ENCODE measurements at regions not wholly inside any gene's neighbourhood (a gene's known extent, or its start where the extent isn't known, plus 50 kb on each side); places are given as distances from the start of the nearest gene placed in this dataset.
"Not testable (repeated sequence)": the region's sequence is repeated elsewhere in the genome, so short reads cannot be mapped to it uniquely, and the experiment has no call there.

DNA sequence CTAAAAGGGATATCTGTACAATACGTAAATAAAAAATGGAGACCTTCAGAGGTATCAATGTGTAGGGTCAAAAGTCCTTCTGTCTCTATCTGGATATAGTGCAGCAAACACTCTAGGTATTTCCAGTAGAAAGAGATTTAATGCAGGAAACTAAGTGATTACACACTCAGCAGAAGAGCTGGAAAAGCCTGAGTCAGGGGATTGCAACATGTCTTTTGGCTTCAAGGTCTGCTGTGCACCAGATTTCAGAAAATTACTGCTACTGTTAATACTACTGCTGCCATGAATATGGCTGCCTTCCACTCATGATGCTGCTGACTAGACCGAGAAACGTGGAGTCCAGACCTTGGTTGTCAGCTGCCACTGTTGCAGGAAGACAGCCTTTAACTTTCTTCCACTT, 94.9 kb upstream of the DLX6 start:
- no peak for DNase-seq
- no peak for ATAC-seq (ENCODE audit: poor library complexity)
- intact Hi-C loops (cut with DNase I) = no loop called here

- intact Hi-C loops (cut with DNase I) = no loop called here
- DNase-seq (no peak), ATAC-seq (ENCODE audit: poor library complexity) (no peak)
Observed at GRCh38 chr7:96915029-96915428, 90.3 kb upstream of the DLX6 start.

- no peak for ATAC-seq (ENCODE audit: poor library complexity)
- intact Hi-C loops (cut with DNase I) = no loop called here
- DNase-seq = no peak
Observed at GRCh38 chr7:96920064-96920463, 85.3 kb upstream of the DLX6 start.

- intact Hi-C loops (cut with DNase I) = no loop called here
- DNase-seq (no peak), ATAC-seq (ENCODE audit: poor library complexity) (no peak)
Observed at GRCh38 chr7:96920713-96921112, 84.6 kb upstream of the DLX6 start.

GRCh38 chr7:96921231-96921630, 84.1 kb upstream of the DLX6 start:
- intact Hi-C loops (cut with DNase I) = no loop called here
- DNase-seq = no peak
- no peak for ATAC-seq (ENCODE audit: poor library complexity)

DNA sequence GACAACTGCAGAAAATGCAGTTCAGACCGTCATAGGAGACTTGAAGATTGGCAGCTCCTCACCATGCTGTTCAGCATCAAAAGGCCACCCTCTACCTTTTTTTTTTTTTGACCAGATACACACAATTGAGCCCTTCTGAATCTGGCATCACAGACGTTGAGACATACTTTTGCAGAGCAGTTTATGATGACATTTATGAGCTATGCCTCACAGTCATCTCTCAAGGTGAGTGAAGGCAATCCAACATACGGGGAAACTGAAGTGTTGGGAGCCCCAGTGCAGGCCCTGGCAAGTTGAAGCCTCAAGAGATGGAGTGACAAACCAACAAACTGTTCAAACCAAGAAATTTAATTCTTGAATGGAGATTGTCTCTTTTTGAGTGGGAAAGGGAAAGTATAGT, 83.6 kb upstream of the DLX6 start:
- no peak for DNase-seq
- intact Hi-C loops (cut with DNase I) = no loop called here
- ATAC-seq (ENCODE audit: poor library complexity) = no peak

DNA sequence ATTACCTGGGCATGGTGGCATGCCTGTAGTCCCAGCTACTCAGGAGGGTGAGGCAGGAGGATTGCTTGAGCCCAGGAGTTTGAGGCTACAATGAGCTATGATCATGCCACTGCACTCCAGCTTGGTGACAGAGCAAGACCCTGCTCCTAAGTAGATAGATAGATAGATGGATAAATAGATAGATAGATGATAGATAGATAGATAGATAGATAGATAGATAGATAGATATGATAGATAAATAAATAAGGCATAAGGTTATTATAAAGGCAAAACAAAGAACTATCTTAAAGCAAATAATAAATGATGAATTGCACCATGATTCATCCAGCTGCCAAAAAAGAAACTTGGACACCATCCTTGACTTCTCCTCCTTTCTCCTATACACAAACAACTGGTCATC, 82.0 kb upstream of the DLX6 start:
- ATAC-seq (ENCODE audit: poor library complexity); DNase-seq; intact Hi-C loops (cut with DNase I): not testable (repeated sequence)

- intact Hi-C loops (cut with DNase I) = no loop called here
- DNase-seq (no peak), ATAC-seq (ENCODE audit: poor library complexity) (no peak)
Observed at GRCh38 chr7:96927131-96927530, 78.2 kb upstream of the DLX6 start.

DNA sequence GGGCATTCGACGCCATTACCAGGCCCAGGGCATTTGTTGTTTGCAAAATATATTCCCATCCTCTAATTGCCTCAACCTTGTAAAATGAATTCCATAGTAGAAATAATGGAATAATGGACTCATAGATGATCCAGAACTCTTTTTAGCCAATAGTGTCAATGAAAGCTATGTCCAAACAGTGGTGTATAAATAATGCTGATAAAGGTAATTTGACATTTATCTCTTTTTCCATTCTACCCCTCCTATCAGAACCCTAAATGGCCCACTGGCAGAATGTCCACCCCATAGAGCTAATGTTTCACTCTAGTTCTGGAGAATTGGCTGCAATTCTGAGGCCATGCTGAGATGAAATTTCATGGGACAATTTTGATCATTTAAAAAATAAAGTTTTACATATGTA, 76.4 kb upstream of the DLX6 start:
- DNase-seq (no peak), ATAC-seq (ENCODE audit: poor library complexity) (no peak)
- intact Hi-C loops (cut with DNase I) = no loop called here

DNA sequence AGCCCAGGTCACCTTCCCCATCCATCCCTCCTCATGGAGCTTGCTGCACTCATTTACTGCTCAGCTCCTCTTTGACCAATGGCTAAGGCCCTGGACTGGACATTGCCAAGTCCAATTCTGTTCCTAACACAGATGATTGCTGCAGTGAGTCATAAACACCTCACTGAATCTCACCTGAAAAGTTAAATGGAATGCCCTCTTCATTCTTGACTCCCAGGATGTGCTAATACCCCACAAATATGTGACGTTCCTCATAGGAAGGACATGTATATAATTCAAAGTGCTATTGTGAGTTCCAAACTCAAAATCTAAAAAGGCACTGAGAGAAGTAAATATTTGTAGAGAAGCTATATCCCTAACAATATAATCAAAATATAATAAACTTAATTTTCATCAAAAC, 73.5 kb upstream of the DLX6 start:
- no peak for ATAC-seq (ENCODE audit: poor library complexity)
- intact Hi-C loops (cut with DNase I) = no loop called here

DNA sequence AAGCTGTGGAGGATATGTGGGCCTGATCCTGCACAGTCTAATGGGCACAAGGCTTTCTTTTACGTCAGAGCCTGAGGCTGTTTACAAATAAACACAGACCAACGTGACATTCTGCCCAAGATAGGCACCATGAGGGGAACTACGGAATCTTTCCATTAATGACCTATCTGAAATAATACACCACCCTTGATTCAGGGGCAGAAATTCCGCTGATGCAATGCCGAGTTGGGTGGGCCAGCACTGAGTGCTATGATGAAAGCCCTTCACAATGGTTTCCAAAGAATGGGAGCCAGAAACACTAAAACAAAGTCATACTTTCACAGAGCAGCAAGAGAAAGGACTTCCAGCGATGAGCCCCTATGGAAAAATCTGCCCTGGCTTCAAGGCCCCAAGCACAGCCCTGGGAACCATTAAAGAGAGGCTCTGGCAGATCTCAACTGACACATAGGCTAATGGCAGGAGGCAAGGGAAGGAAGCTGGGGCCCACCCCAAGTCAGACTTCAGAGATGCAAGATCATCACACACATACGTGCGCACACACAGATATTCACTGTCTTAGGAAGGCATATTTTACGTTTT, 72.2 kb upstream of the DLX6 start:
- ATAC-seq (ENCODE audit: poor library complexity) (no peak), DNase-seq (no peak)
- intact Hi-C loops (cut with DNase I) = no loop called here

More for the DNA sequence above, 73.5 kb upstream of the DLX6 start:
- no peak for DNase-seq

DNA sequence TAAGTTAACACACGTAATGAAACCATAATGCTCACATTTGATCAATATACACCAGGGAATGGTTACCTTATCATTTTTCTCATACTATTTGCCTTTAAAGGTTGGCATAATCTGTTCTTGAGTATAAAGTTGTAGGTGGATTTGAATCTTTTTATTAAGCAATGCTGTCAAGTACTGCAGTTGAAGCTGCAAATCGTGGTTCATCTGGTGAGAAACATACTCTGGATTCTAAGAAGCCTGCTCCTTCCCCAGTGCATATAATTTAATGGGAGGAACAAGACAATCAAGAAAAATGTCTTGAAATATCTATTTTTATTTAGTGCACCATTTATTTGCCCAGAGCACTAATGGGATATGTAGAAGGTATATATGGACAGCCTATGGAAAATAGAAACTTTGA, 68.7 kb upstream of the DLX6 start:
- no peak for ATAC-seq (ENCODE audit: poor library complexity)
- intact Hi-C loops (cut with DNase I) = no loop called here

DNA sequence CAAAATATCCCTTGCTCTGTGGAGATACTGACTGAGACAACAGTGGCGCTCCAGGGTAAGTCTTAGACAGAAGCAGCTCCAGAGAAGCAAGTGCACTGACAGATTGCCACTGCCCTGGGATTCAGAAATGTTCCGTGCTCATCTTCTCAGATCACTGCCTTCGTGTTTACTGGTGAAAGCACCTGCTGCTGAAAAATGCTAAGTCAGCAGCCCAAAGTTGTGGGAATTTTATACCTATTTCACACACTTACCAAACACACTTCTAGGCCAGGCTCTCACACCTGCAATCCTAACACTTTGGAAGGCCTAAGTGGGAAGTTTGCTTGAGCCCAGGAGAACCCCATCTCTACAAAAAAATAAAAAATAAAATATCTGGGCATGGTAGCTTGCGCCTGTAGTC, 63.2 kb upstream of the DLX6 start:
- DNase-seq (no peak), ATAC-seq (ENCODE audit: poor library complexity) (no peak)
- intact Hi-C loops (cut with DNase I) = no loop called here

More for the DNA sequence above, 68.7 kb upstream of the DLX6 start:
- no peak for DNase-seq

GRCh38 chr7:96949766-96950165, 55.6 kb upstream of the DLX6 start:
- intact Hi-C loops (cut with DNase I) = no loop called here
- ATAC-seq (ENCODE audit: poor library complexity) = no peak
- DNase-seq = no peak

DNA sequence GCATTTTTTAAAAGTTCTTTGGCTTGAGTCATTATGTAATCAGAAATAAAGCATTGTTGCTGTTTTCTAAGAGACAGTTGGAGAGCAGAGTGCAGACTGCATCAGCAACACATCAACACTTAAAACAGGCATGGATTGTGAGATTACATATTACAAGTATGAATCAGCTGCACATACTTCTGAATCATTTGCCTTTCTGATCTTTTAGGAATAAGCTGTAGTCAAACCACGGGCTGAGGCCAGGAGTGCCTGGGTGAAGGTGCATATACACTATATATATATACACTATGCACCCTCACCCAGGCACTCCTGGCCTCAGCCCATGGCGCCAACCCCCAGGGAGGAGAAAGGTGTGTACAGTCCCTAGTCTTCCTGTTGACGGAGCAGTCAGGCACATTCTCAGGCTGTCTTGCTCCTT, 52.4 kb upstream of the DLX6 start:
- DNase-seq (no peak), ATAC-seq (ENCODE audit: poor library complexity) (no peak)
- intact Hi-C loops (cut with DNase I) = no loop called here

GRCh38 chr7:96953676-96954513, 51.5 kb upstream of the DLX6 start:
- DNase-seq = no peak
- no peak for ATAC-seq (ENCODE audit: poor library complexity)
- intact Hi-C loops (cut with DNase I) = no loop called here

All from Right ventricle myocardium superior (tissue), 1 donor.